H1 (cell line): ENCODE measurements at regions not wholly inside any gene's neighbourhood (a gene's known extent, or its start where the extent isn't known, plus 50 kb on each side); places are given as distances from the start of the nearest gene placed in this dataset.
"Not testable (repeated sequence)": the region's sequence is repeated elsewhere in the genome, so short reads cannot be mapped to it uniquely, and the experiment has no call there.

Experiments used
- CTCF ChIA-PET: fragments of 300-600 bp; sonication (Branson Sonifier 250); formaldehyde crosslinking; loops from one replicate; lab custom pipeline; 2021; ENCODE audit not compliant: partially characterized antibody; lab: Charles Lee
- POLR2A ChIA-PET: fragments of 300-600 bp; sonication (Branson Sonifier 250); formaldehyde crosslinking; loops from one replicate; lab custom pipeline; 2021; ENCODE audit warnings: inconsistent platforms; ENCODE audit not compliant: partially characterized antibody; lab: Charles Lee
- DNase-seq, 2 experiments: peaks; one replicate each; pipeline versions ENCODE4 v3.0.0 to v3.0.0-alpha.2; 2010 to 2022; ENCODE audit warnings: low spot score in 2 of 2, low read depth in 1 of 2, mixed read lengths in 1 of 2
- FAIRE-seq: peaks from 2 replicates; lab custom pipeline; 2011; peaks lifted over from hg19 to GRCh38; lab: Jason Lieb, UNC
- H2AFZ ChIP-seq: 2 replicates; pipeline ENCODE4 v1.8.1; 2012; ENCODE audit warnings: low read length, inconsistent platforms
- H2AK5ac ChIP-seq: 2 replicates; pipeline ENCODE4 v1.6.1; 2013; ENCODE audit warnings: low read depth, low read length
- H2BK120ac ChIP-seq: replicated peaks from 2 replicates; pipeline ENCODE3; 2013; ENCODE audit warnings: low read depth, low read length, inconsistent platforms
- H2BK12ac ChIP-seq: 2 replicates; pipeline ENCODE4 v1.6.1; 2013; ENCODE audit warnings: low read depth, low read length
- H2BK15ac ChIP-seq: 2 replicates; pipeline ENCODE4 v1.6.1; 2013; ENCODE audit warnings: low read length
- H2BK20ac ChIP-seq: 2 replicates; pipeline ENCODE4 v1.6.1; 2013; ENCODE audit warnings: low read length
- H2BK5ac ChIP-seq: 2 replicates; pipeline ENCODE4 v1.6.1; 2013; ENCODE audit warnings: low read depth, low read length
- H3K14ac ChIP-seq: 2 replicates; pipeline ENCODE4 v1.6.1; 2013; ENCODE audit warnings: inconsistent platforms; ENCODE audit not compliant: insufficient read length
- H3K18ac ChIP-seq: 2 replicates; pipeline ENCODE4 v1.6.1; 2013; ENCODE audit warnings: low read length; ENCODE audit errors: extremely low read depth
- H3K23ac ChIP-seq: 2 replicates; pipeline ENCODE4 v1.6.1; 2013; ENCODE audit warnings: inconsistent platforms; ENCODE audit not compliant: insufficient read length
- H3K23me2 ChIP-seq: 2 replicates; pipeline ENCODE4 v1.6.1; 2013; ENCODE audit warnings: low read depth, low read length
- H3K27ac ChIP-seq: 2 replicates; pipeline ENCODE4 v1.6.1; 2011; ENCODE audit warnings: low read depth, low read length, inconsistent platforms
- H3K27me3 ChIP-seq, 4 experiments: replicated peaks in 1 of 4; 1 replicate in 1 of 4; 2 replicates in 3 of 4; pipeline versions ENCODE4 v1.6.1 to v1.8.1; 2011 to 2013; ENCODE audit warnings: low read length in 3 of 4, mild to moderate bottlenecking in 3 of 4, inconsistent platforms in 2 of 4, mixed read lengths in 2 of 4, moderate library complexity in 1 of 4; ENCODE audit not compliant: control insufficient read depth in 3 of 4, insufficient read depth in 3 of 4; ENCODE audit errors: extremely low read depth in 1 of 4
- H3K36me3 ChIP-seq, 4 experiments: 2 replicates each; pipeline versions ENCODE4 v1.6.1 to v1.8.1; 2011 to 2013; ENCODE audit warnings: mild to moderate bottlenecking in 4 of 4, low read length in 3 of 4, moderate library complexity in 2 of 4, control low read depth in 1 of 4, inconsistent platforms in 1 of 4; ENCODE audit not compliant: insufficient read depth in 4 of 4, control insufficient read depth in 2 of 4
- H3K4ac ChIP-seq: replicated peaks from 2 replicates; pipeline ENCODE3; 2013; ENCODE audit warnings: low read length, low read depth, mixed read lengths, inconsistent platforms; ENCODE audit not compliant: insufficient read length
- H3K4me1 ChIP-seq, 4 experiments: replicated peaks in 1 of 4; 1 replicate in 1 of 4; 2 replicates in 3 of 4; pipeline versions ENCODE4 v1.6.1 to v1.8.1; 2011 to 2013; ENCODE audit warnings: low read length in 3 of 4, inconsistent platforms in 2 of 4, mixed read lengths in 1 of 4; ENCODE audit not compliant: insufficient read depth in 4 of 4, control insufficient read depth in 3 of 4
- H3K4me2 ChIP-seq, 2 experiments: 2 replicates each; pipeline versions ENCODE4 v1.6.1 to v1.8.1; 2011 to 2013; ENCODE audit warnings: low read depth in 2 of 2, low read length in 2 of 2, control low read depth in 1 of 2, inconsistent platforms in 1 of 2, mild to moderate bottlenecking in 1 of 2; ENCODE audit not compliant: insufficient read depth in 1 of 2
- H3K4me3 ChIP-seq, 4 experiments: fragments of 200-600, 300-600 bp in 1 of 4; sonication (generic), shearing (Covaris generic), sonication (Bioruptor Twin) in 1 of 4; 2 replicates each; pipeline versions ENCODE4 v1.5.1 to v1.8.1; 2011 to 2016; ENCODE audit warnings: low read length in 4 of 4, low read depth in 3 of 4, control low read depth in 2 of 4, inconsistent platforms in 2 of 4, mild to moderate bottlenecking in 2 of 4, mixed read lengths in 1 of 4, moderate library complexity in 1 of 4; ENCODE audit not compliant: insufficient read depth in 2 of 4; ENCODE audit errors: extremely low read depth in 1 of 4
- H3K56ac ChIP-seq: replicated peaks from 2 replicates; pipeline ENCODE3; 2013; ENCODE audit warnings: low read depth, mild to moderate bottlenecking, mixed read lengths, low read length, inconsistent platforms; ENCODE audit not compliant: insufficient read length
- H3K79me1 ChIP-seq: 2 replicates; pipeline ENCODE4 v1.6.1; 2013; ENCODE audit warnings: low read depth, low read length, control low read depth
- H3K79me2 ChIP-seq, 2 experiments: 2 replicates each; pipeline versions ENCODE4 v1.6.1 to v1.8.1; 2012 to 2013; ENCODE audit warnings: low read length in 2 of 2, mild to moderate bottlenecking in 2 of 2, inconsistent platforms in 1 of 2; ENCODE audit not compliant: insufficient read depth in 2 of 2, control insufficient read depth in 1 of 2
- H3K9ac ChIP-seq, 4 experiments: replicated peaks in 1 of 4; 1 replicate in 1 of 4; 2 replicates in 3 of 4; pipeline versions ENCODE4 v1.6.1 to v1.8.1; 2011 to 2013; ENCODE audit warnings: low read depth in 3 of 4, low read length in 3 of 4, control low read depth in 2 of 4, mild to moderate bottlenecking in 2 of 4, moderate library complexity in 2 of 4, inconsistent platforms in 1 of 4; ENCODE audit errors: extremely low read depth in 1 of 4
- H3K9me3 ChIP-seq, 2 experiments: 2 replicates each; pipeline versions ENCODE4 v1.6.1 to v1.8.1; 2012 to 2013; ENCODE audit warnings: mild to moderate bottlenecking in 2 of 2, moderate library complexity in 2 of 2, control low read depth in 1 of 2, inconsistent platforms in 1 of 2, low read depth in 1 of 2, low read length in 1 of 2, mixed read lengths in 1 of 2; ENCODE audit not compliant: insufficient read depth in 2 of 2
- H4K20me1 ChIP-seq, 2 experiments: replicated peaks in 1 of 2; 2 replicates each; pipeline versions ENCODE3 to v1.8.1; 2011 to 2013; ENCODE audit warnings: inconsistent platforms in 2 of 2, low read length in 2 of 2, mild to moderate bottlenecking in 1 of 2; ENCODE audit not compliant: insufficient read depth in 2 of 2, control insufficient read depth in 1 of 2
- H4K5ac ChIP-seq: 2 replicates; pipeline ENCODE4 v1.6.1; 2013; ENCODE audit warnings: low read length, low read depth, mixed read lengths, inconsistent platforms; ENCODE audit not compliant: insufficient read length
- H4K8ac ChIP-seq: 2 replicates; pipeline ENCODE4 v1.8.0; 2013; ENCODE audit warnings: mild to moderate bottlenecking, moderate library complexity, low read length, inconsistent platforms; ENCODE audit not compliant: insufficient read depth; ENCODE audit errors: extremely low read depth
- H4K91ac ChIP-seq: replicated peaks from 2 replicates; pipeline ENCODE3; 2013; ENCODE audit warnings: low read length, mixed read lengths, inconsistent platforms; ENCODE audit not compliant: insufficient read length
- EGR1 ChIP-seq: IDR thresholded peaks from 2 replicates; pipeline ENCODE4 v1.6.1; 2011; ENCODE audit warnings: low read depth, low read length, borderline replicate concordance
- RAD21 ChIP-seq, 2 experiments: IDR thresholded peaks in 1 of 2; conservative IDR thresholded peaks in 1 of 2; 2 replicates each; pipeline ENCODE4 v1.6.1; 2011; ENCODE audit warnings: low read depth in 2 of 2, low read length in 2 of 2, improper control_type of control experiment in 1 of 2, inconsistent platforms in 1 of 2, mild to moderate bottlenecking in 1 of 2, moderate library complexity in 1 of 2
- WGBS, 2 experiments: shearing (Covaris generic) in 1 of 2; methylation state at CpG; one replicate each; pipeline versions ENCODE4 v1.1.6 to v1.1.7; 2013 to 2015; ENCODE audit warnings: low lambda C conversion rate in 2 of 2, mixed read lengths in 2 of 2, inconsistent platforms in 1 of 2, low coverage in 1 of 2, missing lambda C conversion rate in 1 of 2; ENCODE audit not compliant: insufficient replicate concordance in 2 of 2, insufficient coverage in 1 of 2, insufficient read length in 1 of 2; ENCODE audit errors: extremely low coverage in 1 of 2, missing lambda C conversion rate in 1 of 2; 5-methylcytosine and 5-hydroxymethylcytosine counted together
- TF ChIP-seq, protein P1 (sequence below), 3 experiments: IDR thresholded peaks; 1 replicate in 2 of 3; 2 replicates in 1 of 3; pipeline versions ENCODE4 v1.5.1 to v1.6.1; 2011; ENCODE audit warnings: low read length in 3 of 3, mild to moderate bottlenecking in 3 of 3, inconsistent platforms in 2 of 3, low read depth in 1 of 3, moderate library complexity in 1 of 3; ENCODE audit not compliant: insufficient read depth in 1 of 3; ENCODE audit errors: control extremely low read depth in 1 of 3

GRCh38 chr13:46455924-46456323 is 68.9 kb upstream of the RUBCNL start:
- H4K91ac ChIP-seq, H2BK15ac ChIP-seq, H3K23ac ChIP-seq, H2BK20ac ChIP-seq, H3K4me3 ChIP-seq, H3K9ac ChIP-seq, DNase-seq, H3K4me2 ChIP-seq, H3K23me2 ChIP-seq, H2AK5ac ChIP-seq, H3K4ac ChIP-seq, H3K79me1 ChIP-seq, H3K27me3 ChIP-seq, H3K27ac ChIP-seq, H3K14ac ChIP-seq, H4K8ac ChIP-seq, H3K18ac ChIP-seq, H2BK120ac ChIP-seq, H2BK5ac ChIP-seq, FAIRE-seq, H2BK12ac ChIP-seq, H3K4me1 ChIP-seq, H3K56ac ChIP-seq, CTCF ChIA-PET, H3K36me3 ChIP-seq, POLR2A ChIA-PET, H2AFZ ChIP-seq, H4K20me1 ChIP-seq, H3K9me3 ChIP-seq, H4K5ac ChIP-seq, H3K79me2 ChIP-seq: not testable (repeated sequence)
- TF ChIP-seq, protein P1, sequence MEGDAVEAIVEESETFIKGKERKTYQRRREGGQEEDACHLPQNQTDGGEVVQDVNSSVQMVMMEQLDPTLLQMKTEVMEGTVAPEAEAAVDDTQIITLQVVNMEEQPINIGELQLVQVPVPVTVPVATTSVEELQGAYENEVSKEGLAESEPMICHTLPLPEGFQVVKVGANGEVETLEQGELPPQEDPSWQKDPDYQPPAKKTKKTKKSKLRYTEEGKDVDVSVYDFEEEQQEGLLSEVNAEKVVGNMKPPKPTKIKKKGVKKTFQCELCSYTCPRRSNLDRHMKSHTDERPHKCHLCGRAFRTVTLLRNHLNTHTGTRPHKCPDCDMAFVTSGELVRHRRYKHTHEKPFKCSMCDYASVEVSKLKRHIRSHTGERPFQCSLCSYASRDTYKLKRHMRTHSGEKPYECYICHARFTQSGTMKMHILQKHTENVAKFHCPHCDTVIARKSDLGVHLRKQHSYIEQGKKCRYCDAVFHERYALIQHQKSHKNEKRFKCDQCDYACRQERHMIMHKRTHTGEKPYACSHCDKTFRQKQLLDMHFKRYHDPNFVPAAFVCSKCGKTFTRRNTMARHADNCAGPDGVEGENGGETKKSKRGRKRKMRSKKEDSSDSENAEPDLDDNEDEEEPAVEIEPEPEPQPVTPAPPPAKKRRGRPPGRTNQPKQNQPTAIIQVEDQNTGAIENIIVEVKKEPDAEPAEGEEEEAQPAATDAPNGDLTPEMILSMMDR (IDR thresholded peaks at IDR 0.05; ENCODE audit: control extremely low read depth in 1 of 3, insufficient read depth in 1 of 3, low read depth in 1 of 3, low read length in 3 of 3), result peak in 1 of 3 experiments; percentile 32; a peak in 2 of 4 replicates
- TF ChIP-seq EGR1 (peak; percentile 46; the same call in 1 of the 2 replicates), RAD21 (IDR thresholded peaks at IDR 0.05 in 1 of 2, conservative IDR thresholded peaks at IDR 0.05 in 1 of 2; ENCODE audit: low read depth in 2 of 2, low read length in 2 of 2) (peak; percentile 38 to 49; a peak in 3 of 4 replicates)
- 46% methylated on average over 4 of the region's 4 CpGs; no CpG with 5 or more reads in 1 of the 2 experiments for WGBS, 2 experiments
